GM12892 (cell line): ENCODE measurements at regions not wholly inside any gene's neighbourhood (a gene's known extent, or its start where the extent isn't known, plus 50 kb on each side); places are given as distances from the start of the nearest gene placed in this dataset.

Experiments
- POLR2AphosphoS5 ChIP-seq: IDR thresholded peaks from 2 replicates; pipeline ENCODE4 v1.6.1; 2011; ENCODE audit warnings: low read depth, low read length, control low read depth
- TAF1 ChIP-seq: IDR thresholded peaks from 2 replicates; pipeline ENCODE4 v1.6.1; 2011; ENCODE audit warnings: low read depth, mild to moderate bottlenecking, control low read depth, low read length, borderline replicate concordance

- TF ChIP-seq TAF1 = no peak
- TF ChIP-seq POLR2AphosphoS5 = no peak
Observed at GRCh38 chr13:107434347-107434746, 781.0 kb downstream of the LIG4 start.
